Esophagus muscularis mucosa (tissue), 4 donors: ENCODE measurements at regions not wholly inside any gene's neighbourhood (a gene's known extent, or its start where the extent isn't known, plus 50 kb on each side); places are given as distances from the start of the nearest gene placed in this dataset.

Source experiments
- CTCF ChIP-seq, 3 experiments: fragments of 200-600 bp in 2 of 3; fragments of 450-650 bp in 1 of 3; sonication (generic) in 2 of 3; IDR thresholded peaks; one replicate each; pipeline ENCODE4 v1.5.1; 2017 to 2019; ENCODE audit warnings: antibody characterized with exemption in 3 of 3, mild to moderate bottlenecking in 2 of 3, moderate library complexity in 1 of 3
- EP300 ChIP-seq: sonication (generic); formaldehyde crosslinking; IDR thresholded peaks from one replicate; pipeline ENCODE4 v1.6.1; 2017; ENCODE audit warnings: antibody characterized with exemption
- POLR2A ChIP-seq: fragments of 450-650 bp; IDR thresholded peaks from one replicate; pipeline ENCODE4 v1.6.1; 2017; ENCODE audit warnings: antibody characterized with exemption, moderate library complexity, mild to moderate bottlenecking, low read depth
- POLR2AphosphoS5 ChIP-seq, 2 donors: sonication (generic); formaldehyde crosslinking; IDR thresholded peaks; one replicate each; pipeline ENCODE4 v1.6.1; 2017; ENCODE audit warnings: antibody characterized with exemption in 2 of 2

- TF ChIP-seq CTCF (IDR thresholded peaks at IDR 0.05): no peak
- no peak for TF ChIP-seq POLR2A
- TF ChIP-seq POLR2AphosphoS5 (IDR thresholded peaks at IDR 0.05): no peak
- TF ChIP-seq EP300: no peak
Observed at GRCh38 chr2:149849136-149849535, 261.6 kb upstream of the MMADHC start.
